ENCODE measurements at regions not wholly inside any gene's neighbourhood (a gene's known extent, or its start where the extent isn't known, plus 50 kb on each side); places are given as distances from the start of the nearest gene placed in this dataset.

GRCh38 chr3:24601066-24601939, 106.7 kb upstream of the THRB start:
- DNase-seq, result no peak
- H3K36me3 ChIP-seq (ENCODE audit: low read depth, missing control alignments), result no peaks in the 10 kb centered on the region
- no peaks in the 10 kb centered on the region for H3K9me3 ChIP-seq
- TF ChIP-seq CTCF (IDR thresholded peaks at IDR 0.05), result no peak
- no peak for TF ChIP-seq POLR2A (IDR thresholded peaks at IDR 0.05)
- intact Hi-C loops (cut with DNase I; ENCODE audit: low total_unique reads), result no loop called here
- 75 to 79% methylated on average over 13 of the region's 13 CpGs for WGBS, 2 donors
- H3K27ac ChIP-seq, result no peak overlapping the region
- H3K4me1 ChIP-seq, result no peaks in the 10 kb centered on the region
- no peak overlapping the region for H3K4me3 ChIP-seq
- H3K27me3 ChIP-seq, result no peaks in the 10 kb centered on the region

- TF ChIP-seq CTCF (IDR thresholded peaks at IDR 0.05) (no peak), POLR2A (IDR thresholded peaks at IDR 0.05) (no peak)
- intact Hi-C loops (cut with DNase I; ENCODE audit: low total_unique reads), result no loop called here
- Histone ChIP-seq H3K27me3 (no peaks in the 10 kb centered on the region), H3K4me3 (no peak overlapping the region), H3K9me3 (no peaks in the 10 kb centered on the region), H3K27ac (no peak overlapping the region), H3K36me3 (ENCODE audit: low read depth, missing control alignments) (no peaks in the 10 kb centered on the region), H3K4me1 (no peaks in the 10 kb centered on the region)
- no peak for DNase-seq
- 95 to 97% methylated on average over 1 of the region's 1 CpG for WGBS, 2 donors
Observed at GRCh38 chr3:24604215-24604614, 109.6 kb upstream of the THRB start.

GRCh38 chr3:24605511-24606028, 110.9 kb upstream of the THRB start:
- no peaks in the 10 kb centered on the region for H3K36me3 ChIP-seq (ENCODE audit: low read depth, missing control alignments)
- WGBS, 2 donors, result 94 to 96% methylated on average over 4 of the region's 4 CpGs
- no peak for TF ChIP-seq CTCF (IDR thresholded peaks at IDR 0.05)
- TF ChIP-seq POLR2A (IDR thresholded peaks at IDR 0.05), result no peak

GRCh38 chr3:24607281-24607680, 112.6 kb upstream of the THRB start:
- TF ChIP-seq CTCF (IDR thresholded peaks at IDR 0.05) (no peak), POLR2A (IDR thresholded peaks at IDR 0.05) (no peak)
- no peaks in the 10 kb centered on the region for H3K4me1 ChIP-seq
- no peaks in the 10 kb centered on the region for H3K27me3 ChIP-seq
- no peak overlapping the region for H3K27ac ChIP-seq
- intact Hi-C loops (cut with DNase I; ENCODE audit: low total_unique reads), result no loop called here
- DNase-seq, result no peak
- H3K36me3 ChIP-seq (ENCODE audit: low read depth, missing control alignments), result no peaks in the 10 kb centered on the region
- H3K4me3 ChIP-seq, result no peak overlapping the region
- no peaks in the 10 kb centered on the region for H3K9me3 ChIP-seq

More at GRCh38 chr3:24605511-24606028, 110.9 kb upstream of the THRB start:
- H3K27ac ChIP-seq, result no peak overlapping the region
- no peak overlapping the region for H3K4me3 ChIP-seq
- intact Hi-C loops (cut with DNase I; ENCODE audit: low total_unique reads), result no loop called here
- DNase-seq, result no peak
- no peaks in the 10 kb centered on the region for H3K9me3 ChIP-seq
- no peaks in the 10 kb centered on the region for H3K27me3 ChIP-seq
- no peaks in the 10 kb centered on the region for H3K4me1 ChIP-seq

Data from testis (tissue), 2 donors.